Spleen (tissue), 7 donors: ENCODE measurements at regions not wholly inside any gene's neighbourhood (a gene's known extent, or its start where the extent isn't known, plus 50 kb on each side); places are given as distances from the start of the nearest gene placed in this dataset.

Source experiments
- POLR2A ChIP-seq, 3 donors: fragments of 450-650 bp; IDR thresholded peaks; one replicate each; pipeline ENCODE4 v1.5.1; 2017; ENCODE audit warnings: antibody characterized with exemption in 3 of 3, mild to moderate bottlenecking in 1 of 3
- POLR2AphosphoS5 ChIP-seq, 3 donors: sonication (generic); formaldehyde crosslinking; IDR thresholded peaks; one replicate each; pipeline ENCODE4 v1.5.1; 2017; ENCODE audit warnings: antibody characterized with exemption in 3 of 3
- TF ChIP-seq, protein P1 (sequence below), 11 experiments: fragments of 200-600 bp in 7 of 11; fragments of 450-650 bp in 4 of 11; sonication (generic) in 4 of 11; IDR thresholded peaks in 8 of 11; conservative IDR thresholded peaks in 3 of 11; 1 replicate in 7 of 11; 2 replicates in 4 of 11; pipeline versions ENCODE4 v1.4.0 to v1.8.0; 2016 to 2021; ENCODE audit warnings: antibody characterized with exemption in 11 of 11, inconsistent platforms in 4 of 11, mild to moderate bottlenecking in 1 of 11
- donor health status: DM: no; HTN: no; CAD: no; lungs with moderate emphysema.
- donor health status: DM: no; HTN: no; CAD: no.
- donor health status: DM: no; HTN: no; CAD: no.

DNA sequence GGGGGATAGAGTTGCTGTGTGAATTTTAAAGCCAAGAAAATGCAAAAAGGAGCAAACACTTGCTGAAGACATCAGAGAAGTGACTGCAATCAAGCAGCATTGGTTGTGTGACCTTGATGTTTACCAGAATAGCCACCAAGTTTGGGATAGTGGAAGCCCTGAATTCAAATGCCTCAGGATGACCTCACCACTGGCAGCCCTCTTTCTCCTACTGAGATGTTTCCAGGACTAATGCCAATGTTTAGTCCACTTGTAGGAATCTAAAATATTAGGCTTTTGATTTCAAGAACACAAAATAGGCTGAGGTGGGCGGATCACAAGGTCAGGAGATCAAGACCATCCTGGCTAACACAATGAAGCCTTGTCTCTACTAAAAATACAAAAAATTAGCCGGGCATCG, 112.2 kb upstream of the NUDT12 start:
- TF ChIP-seq POLR2A (IDR thresholded peaks at IDR 0.05) (no peak), POLR2AphosphoS5 (IDR thresholded peaks at IDR 0.05) (no peak)
- TF ChIP-seq, protein P1, sequence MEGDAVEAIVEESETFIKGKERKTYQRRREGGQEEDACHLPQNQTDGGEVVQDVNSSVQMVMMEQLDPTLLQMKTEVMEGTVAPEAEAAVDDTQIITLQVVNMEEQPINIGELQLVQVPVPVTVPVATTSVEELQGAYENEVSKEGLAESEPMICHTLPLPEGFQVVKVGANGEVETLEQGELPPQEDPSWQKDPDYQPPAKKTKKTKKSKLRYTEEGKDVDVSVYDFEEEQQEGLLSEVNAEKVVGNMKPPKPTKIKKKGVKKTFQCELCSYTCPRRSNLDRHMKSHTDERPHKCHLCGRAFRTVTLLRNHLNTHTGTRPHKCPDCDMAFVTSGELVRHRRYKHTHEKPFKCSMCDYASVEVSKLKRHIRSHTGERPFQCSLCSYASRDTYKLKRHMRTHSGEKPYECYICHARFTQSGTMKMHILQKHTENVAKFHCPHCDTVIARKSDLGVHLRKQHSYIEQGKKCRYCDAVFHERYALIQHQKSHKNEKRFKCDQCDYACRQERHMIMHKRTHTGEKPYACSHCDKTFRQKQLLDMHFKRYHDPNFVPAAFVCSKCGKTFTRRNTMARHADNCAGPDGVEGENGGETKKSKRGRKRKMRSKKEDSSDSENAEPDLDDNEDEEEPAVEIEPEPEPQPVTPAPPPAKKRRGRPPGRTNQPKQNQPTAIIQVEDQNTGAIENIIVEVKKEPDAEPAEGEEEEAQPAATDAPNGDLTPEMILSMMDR (IDR thresholded peaks at IDR 0.05 in 8 of 11, conservative IDR thresholded peaks at IDR 0.05 in 3 of 11): no peak
